22Rv1 (cell line): ENCODE measurements at regions not wholly inside any gene's neighbourhood (a gene's known extent, or its start where the extent isn't known, plus 50 kb on each side); places are given as distances from the start of the nearest gene placed in this dataset.

Experiments used
- CTCF ChIP-seq: fragments of 450-650 bp; IDR thresholded peaks from 2 replicates; pipeline ENCODE4 v1.5.1; 2017; ENCODE audit warnings: mild to moderate bottlenecking
- ZFX ChIP-seq: fragments of 450-650 bp; IDR thresholded peaks from 2 replicates; pipeline ENCODE4 v1.6.1; 2017; ENCODE audit warnings: antibody characterized with exemption, borderline replicate concordance

- TF ChIP-seq CTCF (no peak), ZFX (no peak)
Measured at GRCh38 chr10:90141791-90142190, 440.4 kb downstream of the KIF20B start.
